PC-3 (cell line): ENCODE measurements at regions not wholly inside any gene's neighbourhood (a gene's known extent, or its start where the extent isn't known, plus 50 kb on each side); places are given as distances from the start of the nearest gene placed in this dataset.

Source experiments
- ATAC-seq: fragments of 200-7000 bp; cut with Tn5 transposase; 2 replicates; pipeline ENCODE4 v1.9.1; 2020; ENCODE audit warnings: mild to moderate bottlenecking, moderate library complexity
- BruUV-seq: library from RNA; stranded (reverse); fragments of 400-500 nt; replicated peaks from 2 replicates; lab custom pipeline; 2021; lab: Mats Ljungman, UMichigan
- CTCF ChIA-PET: fragments of 300-600 bp; sonication (Branson Sonifier 250); formaldehyde crosslinking; loops from one replicate; lab custom pipeline; 2022; ENCODE audit warnings: antibody characterized with exemption; lab: Charles Lee
- POLR2A ChIA-PET: fragments of 300-600 bp; sonication (Branson Sonifier 250); formaldehyde crosslinking; loops from one replicate; lab custom pipeline; 2022; ENCODE audit warnings: antibody characterized with exemption; ENCODE audit not compliant: unreplicated experiment; lab: Charles Lee
- DNase-seq: peaks from one replicate; pipeline ENCODE4 v3.0.0-alpha.2; 2015
- H2AFZ ChIP-seq: fragments of 300-600 bp; sonication (generic); 2 replicates; pipeline ENCODE4 v1.6.0; 2016; ENCODE audit warnings: antibody characterized with exemption, low read length
- H3F3A ChIP-seq: fragments of 300-600 bp; sonication (generic); one replicate; pipeline ENCODE4 v1.6.0; 2017; ENCODE audit warnings: antibody characterized with exemption, low read length, control low read depth, mild to moderate bottlenecking; ENCODE audit not compliant: unreplicated experiment
- H3K27ac ChIP-seq: fragments of 300-600 bp; sonication (generic); 2 replicates; pipeline ENCODE4 v1.5.1; 2016; ENCODE audit warnings: mild to moderate bottlenecking, low read length
- H3K27me3 ChIP-seq: fragments of 300-600 bp; sonication (generic); 2 replicates; pipeline ENCODE4 v1.6.1; 2016; ENCODE audit warnings: low read length, mixed read lengths
- H3K36me3 ChIP-seq: fragments of 300-600 bp; sonication (generic); 2 replicates; pipeline ENCODE4 v1.6.1; 2016; ENCODE audit warnings: low read depth, mixed run types, low read length, mixed read lengths
- H3K4me1 ChIP-seq: fragments of 300-600 bp; sonication (generic); 2 replicates; pipeline ENCODE4 v1.5.1; 2016; ENCODE audit warnings: low read length; ENCODE audit not compliant: insufficient read depth
- H3K4me2 ChIP-seq: fragments of 300-600 bp; sonication (generic); 2 replicates; pipeline ENCODE4 v1.6.0; 2016; ENCODE audit warnings: low read length
- H3K4me3 ChIP-seq: fragments of 300-600 bp; sonication (generic); 2 replicates; pipeline ENCODE4 v1.5.1; 2016; ENCODE audit warnings: mild to moderate bottlenecking, low read length, mixed read lengths
- H3K79me2 ChIP-seq: fragments of 300-600 bp; sonication (generic); 2 replicates; pipeline ENCODE4 v1.6.1; 2017; ENCODE audit warnings: low read length, mixed read lengths
- H3K9ac ChIP-seq: fragments of 300-600 bp; sonication (generic); 2 replicates; pipeline ENCODE4 v1.6.0; 2016; ENCODE audit warnings: mild to moderate bottlenecking, low read length
- H3K9me2 ChIP-seq: fragments of 300-600 bp; sonication (generic); replicated peaks from 2 replicates; pipeline ENCODE4 v1.6.1; 2016; ENCODE audit warnings: mixed run types, low read length, mixed read lengths
- H3K9me3 ChIP-seq: fragments of 300-600 bp; sonication (generic); 2 replicates; pipeline ENCODE4 v1.6.1; 2016; ENCODE audit warnings: low read length, mixed read lengths
- H4K20me1 ChIP-seq: fragments of 300-600 bp; sonication (generic); 2 replicates; pipeline ENCODE4 v1.6.1; 2016; ENCODE audit warnings: low read length, mixed read lengths
- CTCF ChIP-seq: fragments of 300-600 bp; sonication (generic); conservative IDR thresholded peaks from 2 replicates; pipeline ENCODE4 v1.5.1; 2017; ENCODE audit warnings: antibody characterized with exemption, low read depth, mild to moderate bottlenecking, low read length
- EZH2 ChIP-seq: fragments of 300-600 bp; sonication (generic); IDR thresholded peaks from one replicate; pipeline ENCODE4 v1.6.1; 2017; ENCODE audit warnings: antibody characterized with exemption, mild to moderate bottlenecking, low read length; ENCODE audit not compliant: unreplicated experiment
- EZH2phosphoT487 ChIP-seq: fragments of 300-600 bp; sonication (generic); IDR thresholded peaks from 2 replicates; pipeline ENCODE4 v1.6.1; 2018; ENCODE audit warnings: mild to moderate bottlenecking, antibody characterized with exemption, low read length, borderline replicate concordance
- intact Hi-C: fragments of 100-400 bp; cut with micrococcal nuclease; formaldehyde crosslinking; loops from 2 replicates; pipeline ENCODE4 v1.9.0; 2023

- Histone ChIP-seq H3F3A (no peaks in the 10 kb centered on the region), H3K79me2 (no peaks in the 10 kb centered on the region), H3K36me3 (no peaks in the 10 kb centered on the region), H3K4me3 (no peak overlapping the region), H3K9me2 (no peaks in the 10 kb centered on the region), H2AFZ (no peak overlapping the region), H3K27me3 (no peaks in the 10 kb centered on the region), H3K4me1 (no peaks in the 10 kb centered on the region), H3K27ac (no peak overlapping the region), H3K9ac (no peak overlapping the region), H3K9me3 (no peaks in the 10 kb centered on the region), H3K4me2 (no peak overlapping the region), H4K20me1 (no peaks in the 10 kb centered on the region)
- DNase-seq (no peak), ATAC-seq (no peak)
- intact Hi-C loops, result no loop called here
- ChIA-PET POLR2A (no interaction called here), CTCF (no interaction called here)
- BruUV-seq, result no TSS peak
- TF ChIP-seq EZH2 (no peak), EZH2phosphoT487 (no peak), CTCF (no peak)
Observed at GRCh38 chr7:8982338-8982992, 549.1 kb downstream of the NXPH1 start.

GRCh38 chr7:8985255-8985654 lies 551.8 kb downstream of the NXPH1 start:
- DNase-seq, result no peak
- Histone ChIP-seq H3K9me2 (no peaks in the 10 kb centered on the region), H3K27me3 (no peaks in the 10 kb centered on the region), H2AFZ (no peak overlapping the region), H3K36me3 (no peaks in the 10 kb centered on the region), H4K20me1 (no peaks in the 10 kb centered on the region), H3K9ac (no peak overlapping the region), H3K27ac (no peak overlapping the region), H3K4me1 (no peaks in the 10 kb centered on the region), H3K4me3 (no peak overlapping the region), H3K79me2 (no peaks in the 10 kb centered on the region), H3K9me3 (0 out of 2 replicates have a peak, but pooled peaks cover 5% of the 10 kb centered on the region), H3F3A (no peaks in the 10 kb centered on the region), H3K4me2 (no peak overlapping the region)
- POLR2A ChIA-PET, result no interaction called here
- TF ChIP-seq EZH2 (no peak), EZH2phosphoT487 (no peak), CTCF (no peak)
- BruUV-seq, result no TSS peak
- CTCF ChIA-PET, result no interaction called here
- no peak for ATAC-seq
- intact Hi-C loops, result no loop called here

- Histone ChIP-seq H2AFZ (no peak overlapping the region), H3K9me3 (0 out of 2 replicates have a peak, but pooled peaks cover 7% of the 10 kb centered on the region), H4K20me1 (no peaks in the 10 kb centered on the region), H3K9me2 (no peaks in the 10 kb centered on the region), H3K4me1 (no peaks in the 10 kb centered on the region), H3K79me2 (no peaks in the 10 kb centered on the region), H3K9ac (no peak overlapping the region), H3F3A (no peaks in the 10 kb centered on the region), H3K27ac (no peak overlapping the region), H3K4me2 (no peak overlapping the region), H3K27me3 (no peaks in the 10 kb centered on the region), H3K4me3 (no peak overlapping the region), H3K36me3 (no peaks in the 10 kb centered on the region)
- ChIA-PET POLR2A (no interaction called here), CTCF (no interaction called here)
- no TSS peak for BruUV-seq
- ATAC-seq (no peak), DNase-seq (no peak)
- intact Hi-C loops, result no loop called here
- TF ChIP-seq EZH2phosphoT487, result no peak
- TF ChIP-seq CTCF, result no peak
- TF ChIP-seq EZH2, result no peak
Observed at GRCh38 chr7:8988267-8988666, 554.9 kb downstream of the NXPH1 start.
